ENCODE measurements at regions not wholly inside any gene's neighbourhood (a gene's known extent, or its start where the extent isn't known, plus 50 kb on each side); places are given as distances from the start of the nearest gene placed in this dataset.
A peak's percentile ranks its signal among the peaks of the same experiment; 100 is the strongest.
"Not testable (repeated sequence)": the region's sequence is repeated elsewhere in the genome, so short reads cannot be mapped to it uniquely, and the experiment has no call there.

DNA sequence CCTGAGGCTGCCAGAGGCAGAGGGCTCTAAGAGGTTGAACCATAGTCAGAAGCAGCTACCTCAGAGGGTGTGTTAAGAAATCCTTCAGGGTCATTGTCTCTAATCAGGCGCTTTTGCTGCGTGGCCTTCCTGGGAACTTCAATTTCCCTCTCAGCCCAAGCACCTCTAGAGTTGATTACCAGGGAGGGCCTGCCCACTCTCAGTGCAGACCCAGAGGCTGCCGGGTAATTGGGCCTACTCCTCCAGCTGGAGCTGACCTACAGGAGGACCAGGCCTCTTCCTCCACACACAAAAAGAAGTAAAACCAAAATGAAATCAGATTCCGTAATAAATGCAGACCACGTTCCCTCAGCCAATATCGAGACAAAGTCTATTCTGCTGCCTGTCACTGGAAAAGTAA is 305.0 kb upstream of the CCL2 start:
- no peak for DNase-seq

DNA sequence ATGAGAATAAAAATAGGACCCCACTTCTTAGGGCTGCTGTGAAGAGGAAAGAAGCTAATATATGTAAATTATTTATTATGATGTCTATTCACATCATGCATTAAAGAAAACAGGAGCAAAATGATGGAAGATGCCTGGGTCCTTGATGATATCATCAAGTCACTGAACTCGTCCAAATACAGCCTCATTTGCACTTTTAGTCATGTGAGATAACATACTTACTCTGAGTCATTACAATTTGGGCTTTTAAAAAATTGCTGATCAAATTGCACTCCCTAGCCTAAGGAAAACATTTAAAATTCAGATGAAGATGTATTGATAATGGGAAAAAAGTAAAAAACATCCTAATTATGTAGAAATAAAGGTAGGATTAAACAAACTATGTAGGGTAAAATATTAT is 302.7 kb upstream of the CCL2 start:
- no peak for DNase-seq

DNA sequence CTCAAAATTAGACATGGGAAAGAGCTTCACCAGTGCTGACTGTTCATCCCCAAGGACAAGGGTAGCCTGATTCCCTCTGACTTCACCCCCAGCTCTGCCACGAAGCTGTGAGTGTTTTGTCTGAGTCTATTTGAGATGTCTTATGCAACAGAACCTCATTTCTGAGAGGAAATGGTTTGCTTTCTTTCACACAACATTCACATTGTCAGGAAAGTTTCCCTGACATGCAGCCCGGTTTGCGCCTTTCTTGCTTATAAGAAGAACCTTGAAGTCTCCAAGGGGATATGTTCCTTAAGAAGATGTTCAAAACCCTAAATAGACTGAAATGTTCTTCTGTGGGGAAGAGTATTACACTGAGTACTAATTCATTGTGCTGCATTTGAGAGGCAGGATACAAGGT is 300.5 kb upstream of the CCL2 start:
- no peak for DNase-seq

DNA sequence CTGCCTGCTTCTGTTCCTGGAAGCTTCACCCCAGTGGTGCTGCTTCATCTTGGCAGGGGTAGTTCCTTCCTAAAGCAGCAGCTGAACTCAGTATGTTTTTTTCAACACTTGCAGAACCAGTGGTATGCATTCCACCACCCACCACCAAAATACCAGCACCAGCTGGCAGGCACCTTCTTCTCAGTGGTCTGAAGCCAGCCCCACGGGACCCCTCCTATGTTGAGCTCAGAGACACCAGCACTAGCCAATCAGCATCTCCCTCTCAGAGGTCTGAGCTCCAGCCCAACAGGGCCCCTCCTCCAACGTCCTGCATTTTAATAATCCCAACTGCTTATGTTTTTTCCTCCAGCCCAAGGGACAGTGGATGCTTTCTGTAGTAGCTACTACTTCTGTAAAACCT is 299.6 kb upstream of the CCL2 start:
- no peak for DNase-seq

DNA sequence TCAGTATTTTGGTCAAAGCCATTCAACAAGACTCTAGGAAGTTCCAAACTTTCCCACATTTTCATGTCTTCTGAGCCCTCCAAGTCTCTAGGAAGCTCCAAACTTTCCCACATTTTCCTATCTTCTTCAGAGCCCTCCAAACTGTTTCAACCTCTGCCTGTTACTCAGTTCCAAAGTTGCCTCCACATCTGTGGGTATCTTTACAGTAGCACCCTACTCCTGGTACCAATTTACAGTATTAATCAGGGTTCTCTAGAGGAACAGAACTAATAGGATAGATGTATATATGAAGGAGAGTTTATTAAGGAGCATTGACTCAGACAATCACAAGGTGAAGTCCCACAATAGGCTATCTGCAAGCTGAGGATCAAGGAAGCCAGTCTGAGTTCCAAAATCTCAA is 296.0 kb upstream of the CCL2 start:
- DNase-seq: not testable (repeated sequence)

DNA sequence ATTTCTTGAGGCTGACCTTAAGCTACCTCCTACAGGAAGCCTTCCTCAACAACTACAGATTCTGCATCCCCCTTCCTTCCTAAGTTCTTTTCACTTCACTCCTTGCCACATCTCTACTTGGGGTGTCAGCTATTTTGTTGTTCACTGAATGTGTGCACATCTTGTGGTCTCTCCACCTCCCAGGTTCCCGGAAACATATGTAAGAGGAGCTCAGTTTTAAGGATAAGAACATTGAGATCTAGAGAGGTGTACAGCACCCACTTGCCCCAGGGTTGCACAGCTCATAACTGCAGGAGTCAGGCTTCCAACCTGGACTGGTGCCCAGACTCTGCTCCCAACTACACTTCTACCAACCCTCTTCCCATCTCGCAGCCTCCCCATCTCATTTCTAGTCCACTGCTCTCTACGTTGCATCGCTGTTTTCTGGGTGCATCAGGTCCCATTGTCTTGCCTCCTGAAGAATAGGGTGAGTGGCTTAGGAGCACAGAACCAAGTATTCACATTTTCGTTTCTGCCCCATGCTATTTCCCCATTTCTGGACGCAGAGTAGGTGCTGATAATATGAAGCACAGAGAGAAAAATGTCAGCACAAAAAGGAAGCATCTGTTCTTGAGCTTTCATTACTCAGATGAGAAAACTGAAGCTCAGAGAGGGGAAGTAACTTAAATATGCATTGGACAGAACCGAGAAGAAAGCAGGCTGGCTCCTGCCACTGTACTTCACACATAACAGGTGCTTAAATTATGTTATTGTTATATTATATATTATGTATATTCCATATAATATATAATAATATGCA is 292.0 kb upstream of the CCL2 start:
- DNase-seq: no peak

DNA sequence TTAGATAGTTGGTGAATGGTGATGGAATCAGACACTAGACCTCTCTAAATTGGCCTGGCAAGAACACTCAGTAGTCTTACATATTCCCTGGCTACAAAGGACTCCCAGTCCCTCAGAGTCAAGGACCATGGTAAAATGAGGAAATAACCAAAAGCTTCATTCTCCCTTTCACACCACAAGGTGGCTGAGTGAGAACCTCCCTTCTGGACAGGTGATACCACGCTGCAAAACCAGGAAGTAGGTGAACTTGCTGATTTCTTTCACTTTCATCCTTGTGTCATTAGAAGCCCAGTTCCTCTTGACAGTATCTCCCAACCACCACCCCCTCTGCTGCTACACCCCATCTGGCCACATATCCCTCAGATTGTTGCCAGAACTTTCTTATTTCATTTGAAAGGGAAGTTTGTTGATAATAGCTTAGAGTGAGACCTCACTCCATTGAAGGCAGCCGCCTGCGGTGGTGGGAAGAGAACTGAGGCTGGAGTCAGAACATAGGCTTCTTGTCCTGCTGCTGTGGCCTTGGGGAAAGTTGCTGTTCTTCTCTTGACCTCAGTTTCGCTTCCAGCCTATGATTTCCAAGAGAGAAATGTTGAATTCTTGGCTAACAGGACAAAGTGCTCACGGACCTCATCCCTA is 290.6 kb upstream of the CCL2 start:
- DNase-seq: peak; percentile 5

DNA sequence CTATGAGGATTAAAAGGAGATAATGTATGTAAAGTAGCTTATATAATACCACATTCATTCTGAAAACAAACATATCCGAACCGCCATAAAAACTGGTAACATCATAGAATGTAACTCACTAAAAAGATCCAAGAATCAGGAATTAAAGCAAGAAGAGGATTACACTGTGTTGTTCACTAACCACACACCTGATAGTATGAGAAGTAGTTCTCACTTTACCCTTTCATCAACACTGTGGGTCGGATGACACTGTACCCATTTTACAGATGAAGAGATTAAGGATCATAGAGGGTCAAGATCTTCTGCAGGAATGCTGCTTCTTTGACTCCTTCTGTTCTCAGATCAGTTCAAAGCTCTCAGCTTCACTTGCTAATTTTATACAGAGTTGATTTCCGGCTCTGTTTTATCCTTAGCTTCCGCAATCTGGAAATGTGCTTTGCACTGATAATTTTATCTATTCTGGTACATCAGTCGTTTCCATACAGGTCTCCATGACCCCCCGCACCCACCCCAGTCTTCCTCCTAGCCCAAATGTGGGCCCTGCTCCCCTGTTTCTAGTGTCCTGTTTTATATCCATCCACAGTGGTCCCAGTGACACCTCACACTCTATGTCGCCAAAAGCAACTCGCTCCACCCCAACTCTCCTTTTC is 288.6 kb upstream of the CCL2 start:
- DNase-seq: no peak

DNA sequence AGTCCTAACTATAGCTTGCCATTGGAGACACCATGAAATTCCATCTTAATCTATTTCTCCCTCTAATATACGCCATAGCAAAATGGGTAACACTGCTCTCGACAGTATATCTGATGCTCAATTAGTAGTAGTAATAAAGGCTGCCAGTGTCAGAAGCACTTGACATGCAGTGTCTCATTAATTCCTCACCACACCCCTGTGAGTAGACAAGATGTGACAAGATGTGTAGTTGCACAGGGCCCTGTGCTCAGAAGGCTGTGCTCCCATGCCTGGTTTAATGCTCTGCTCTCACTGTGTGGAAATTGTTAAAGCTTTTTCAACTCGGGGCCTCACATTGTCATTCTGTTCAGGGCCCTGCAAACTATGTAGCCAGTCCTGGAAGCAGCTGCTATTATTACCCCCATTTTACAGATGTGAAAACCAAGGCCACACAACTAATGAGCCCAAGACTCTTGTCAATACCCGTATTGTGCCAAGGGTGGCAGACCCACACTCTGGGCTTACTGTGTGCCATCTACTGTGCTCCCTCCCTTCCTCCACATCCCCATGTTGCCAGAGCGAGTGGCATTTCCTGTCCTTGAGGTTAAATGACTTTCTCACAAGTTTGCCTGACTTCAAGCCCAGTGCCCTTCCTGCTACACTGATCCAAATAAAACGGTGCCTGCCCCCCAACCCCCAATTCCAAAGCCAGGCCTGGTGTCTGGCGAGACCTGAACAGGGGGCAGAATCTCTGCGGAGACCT is 287.3 kb upstream of the CCL2 start:
- no peak for DNase-seq

DNA sequence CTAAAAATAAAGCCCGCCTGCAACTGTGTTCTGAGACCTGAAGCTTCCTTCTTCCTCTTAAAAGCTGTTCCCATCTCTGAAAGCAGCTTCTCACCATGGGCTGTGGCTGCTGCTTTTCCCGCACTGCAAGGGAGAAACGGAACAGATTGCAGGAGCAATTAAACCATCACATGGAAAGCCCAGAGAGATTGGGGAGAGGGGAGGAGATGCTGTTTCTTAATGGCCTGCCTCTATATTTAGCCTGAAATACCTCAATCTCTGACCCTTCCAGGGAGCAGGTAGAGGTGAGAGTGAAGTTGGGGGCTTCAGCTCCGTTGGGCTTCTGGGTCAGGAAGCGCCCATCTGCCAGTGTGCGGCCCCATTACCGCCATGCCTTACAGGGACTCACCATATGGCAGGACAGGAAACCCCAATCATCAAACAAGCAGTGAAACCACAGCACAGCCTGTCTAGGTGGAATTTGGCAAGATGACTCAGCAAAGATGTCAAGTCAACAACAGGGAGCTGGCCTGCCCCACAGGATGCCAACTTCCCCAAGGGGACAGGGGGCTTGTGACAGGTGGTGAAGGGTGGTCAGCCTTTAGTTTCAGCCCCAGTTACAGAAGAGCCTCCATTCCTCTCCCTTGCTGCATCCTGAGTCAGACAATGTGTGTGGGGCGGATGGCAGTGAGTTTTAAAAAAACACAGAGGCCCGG is 286.6 kb upstream of the CCL2 start:
- DNase-seq: peak; percentile 25

DNA sequence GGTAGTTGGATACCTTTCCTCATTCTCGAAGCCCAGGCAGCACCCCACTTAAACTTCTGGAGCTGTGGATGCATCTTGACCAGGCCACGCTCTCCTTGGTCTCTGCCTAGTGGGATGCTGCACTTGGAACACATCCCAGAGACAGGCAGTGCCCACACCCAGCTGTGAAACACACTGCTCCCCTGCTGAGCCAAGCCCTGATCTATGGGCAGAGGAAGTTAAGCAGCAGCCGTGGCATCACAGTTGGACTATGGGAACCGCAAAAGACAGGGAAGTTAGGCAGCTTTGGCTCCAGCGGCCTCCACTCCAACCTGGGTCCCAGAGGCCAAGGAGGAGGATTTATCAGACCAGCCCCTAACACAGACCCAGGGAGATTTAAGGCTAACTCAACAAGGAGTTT is 284.8 kb upstream of the CCL2 start:
- no peak for DNase-seq

DNA sequence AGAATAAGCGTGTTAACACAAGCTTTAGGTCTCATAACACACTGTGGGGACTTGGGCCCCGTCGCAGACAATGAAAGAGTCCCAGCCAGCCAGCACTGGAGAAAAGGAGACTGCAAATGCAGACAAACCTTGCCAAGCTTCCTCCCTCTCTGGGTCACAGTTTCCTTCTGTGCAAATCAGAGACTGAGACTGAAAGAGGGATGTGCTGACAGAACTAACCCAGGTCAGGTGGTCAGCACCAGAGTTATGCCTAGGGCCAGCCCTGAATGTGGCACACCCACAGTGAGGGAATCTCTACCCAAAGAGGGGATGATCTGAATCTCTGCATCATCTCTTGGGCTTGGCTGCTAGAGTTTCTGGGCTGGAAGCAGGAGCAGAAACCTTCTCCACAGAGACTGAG is 282.3 kb upstream of the CCL2 start:
- DNase-seq: no peak

DNA sequence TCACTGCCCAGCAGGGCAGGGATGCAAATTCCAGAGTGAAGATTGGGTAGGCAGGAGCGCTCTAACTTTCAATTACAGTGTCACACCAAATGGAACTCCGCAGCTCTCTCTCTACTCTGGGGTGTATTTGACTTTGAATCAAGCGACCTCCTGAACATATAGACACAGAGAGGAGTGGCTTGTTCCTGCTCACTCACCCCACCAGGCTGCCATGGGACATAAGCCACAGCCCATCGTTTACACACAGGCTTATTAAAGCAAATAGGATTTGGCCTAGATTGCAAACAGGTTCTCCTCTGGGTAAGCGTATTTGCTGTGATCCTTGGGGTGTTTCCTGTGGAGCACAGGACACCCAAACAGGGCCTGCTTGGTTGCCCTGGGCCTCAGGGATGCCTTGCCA is 281.6 kb upstream of the CCL2 start:
- no peak for DNase-seq

DNA sequence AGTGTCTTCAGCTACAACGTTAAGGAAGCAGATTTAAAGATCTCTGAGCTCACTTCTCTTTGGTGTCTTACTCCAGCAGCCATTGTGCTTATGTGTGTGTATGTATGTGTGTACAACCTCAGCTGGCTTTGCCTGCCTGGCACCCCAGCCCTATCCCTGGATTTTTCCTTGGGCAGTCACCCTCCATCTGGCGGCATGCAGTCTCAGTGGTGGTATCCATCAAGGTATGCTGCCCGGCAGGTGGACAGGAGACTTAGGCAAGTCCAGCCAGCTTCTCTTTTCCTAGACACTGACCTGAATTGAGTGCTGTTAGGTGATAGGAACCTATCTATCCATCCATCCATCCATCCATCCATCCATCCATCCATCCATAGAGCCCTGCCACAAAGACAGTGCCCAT is 280.8 kb upstream of the CCL2 start:
- no peak for DNase-seq

DNA sequence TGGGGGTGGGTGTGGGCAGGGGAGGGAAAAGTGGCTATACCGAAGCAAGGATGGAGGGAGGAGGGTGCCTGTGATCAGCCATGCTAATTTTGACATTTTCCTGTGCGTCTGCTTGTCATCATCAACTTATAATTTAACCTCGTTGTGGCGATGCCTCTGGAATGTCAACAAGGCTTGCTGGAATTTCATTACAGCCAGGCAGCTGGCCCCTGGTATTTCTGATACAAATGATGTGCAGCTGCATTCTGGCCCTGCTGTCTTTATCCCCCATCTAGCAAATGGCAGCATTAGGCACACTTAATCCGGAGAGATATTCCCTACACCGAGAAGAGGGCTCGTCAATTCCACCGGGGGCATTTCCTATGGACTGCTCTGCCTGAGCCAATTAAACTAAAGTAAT is 278.3 kb upstream of the CCL2 start:
- no peak for DNase-seq

DNA sequence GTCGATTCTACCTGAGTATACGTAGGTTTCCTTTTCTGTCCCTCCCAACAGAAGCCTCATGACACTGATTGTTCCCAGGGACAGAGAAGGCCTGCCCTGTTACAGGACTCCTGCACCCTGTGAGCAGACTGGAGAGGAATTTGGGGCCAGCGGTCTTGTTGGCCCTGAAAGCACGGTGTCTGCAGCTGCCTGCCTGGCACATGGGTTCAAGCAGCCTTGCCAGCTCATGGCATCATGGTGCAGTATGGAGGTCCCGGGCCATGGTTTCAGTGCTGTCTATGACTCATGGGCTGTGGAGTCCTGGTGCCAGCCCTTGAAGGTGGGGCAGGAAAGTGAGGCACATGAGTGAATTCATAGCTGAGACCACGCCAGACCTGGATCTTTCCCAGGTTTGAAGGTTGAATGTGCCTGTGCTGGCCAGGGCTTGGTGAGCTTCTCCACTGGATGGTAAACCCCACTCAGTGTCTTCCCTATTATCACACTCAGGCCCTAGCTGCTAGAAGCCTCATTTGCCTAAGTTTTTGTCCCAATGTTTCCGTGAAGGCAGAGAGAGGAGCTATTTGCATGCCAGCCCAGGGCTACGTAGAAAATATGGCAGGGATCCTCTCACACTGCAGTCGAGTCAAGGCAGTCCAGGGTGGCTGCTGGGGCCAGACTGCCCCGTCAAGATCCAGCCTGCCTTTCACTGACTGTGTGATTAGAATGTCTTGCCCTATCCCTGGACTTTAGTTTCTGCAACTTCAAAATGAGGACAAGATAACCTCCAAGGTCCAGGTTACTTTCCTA is 277.2 kb upstream of the CCL2 start:
- no peak for DNase-seq

DNA sequence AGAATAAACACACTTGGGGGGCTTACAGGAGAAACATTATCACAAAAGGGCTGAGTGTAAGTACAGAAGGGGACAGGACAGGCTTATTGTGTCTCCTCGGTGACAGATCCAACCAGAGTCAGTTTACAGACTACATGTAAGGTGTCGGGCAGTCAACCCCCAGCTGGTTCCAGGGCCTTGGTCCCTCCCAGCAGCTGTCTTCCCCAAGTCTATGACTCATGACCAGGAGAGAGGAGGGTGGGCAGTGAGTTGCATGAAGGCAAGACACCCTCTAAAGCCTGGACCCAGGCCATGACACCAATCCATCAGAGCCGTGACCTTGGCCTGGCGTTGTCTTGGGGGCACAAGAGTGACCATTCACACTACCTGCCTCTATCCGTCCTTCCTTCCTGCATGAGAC is 276.2 kb upstream of the CCL2 start:
- DNase-seq: no peak

DNA sequence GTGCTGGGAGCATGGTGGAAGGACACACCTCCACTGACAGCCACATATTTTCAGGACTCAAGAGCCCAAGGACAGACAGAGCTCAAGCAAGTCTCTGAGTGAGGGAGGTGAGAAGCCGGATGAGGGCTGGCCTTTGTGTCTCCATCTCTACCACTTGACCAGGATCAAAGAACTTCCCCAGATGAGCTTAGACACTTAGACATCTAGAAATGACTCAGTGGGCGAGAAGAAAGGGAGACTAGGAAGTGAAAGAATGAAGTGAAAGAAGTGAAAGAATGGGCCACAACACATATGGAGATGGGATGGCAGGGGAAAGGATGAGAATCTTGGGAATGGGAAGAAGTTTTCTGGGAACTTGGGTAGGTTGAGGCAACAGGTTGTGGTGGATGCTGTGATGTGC is 274.9 kb upstream of the CCL2 start:
- no peak for DNase-seq

DNA sequence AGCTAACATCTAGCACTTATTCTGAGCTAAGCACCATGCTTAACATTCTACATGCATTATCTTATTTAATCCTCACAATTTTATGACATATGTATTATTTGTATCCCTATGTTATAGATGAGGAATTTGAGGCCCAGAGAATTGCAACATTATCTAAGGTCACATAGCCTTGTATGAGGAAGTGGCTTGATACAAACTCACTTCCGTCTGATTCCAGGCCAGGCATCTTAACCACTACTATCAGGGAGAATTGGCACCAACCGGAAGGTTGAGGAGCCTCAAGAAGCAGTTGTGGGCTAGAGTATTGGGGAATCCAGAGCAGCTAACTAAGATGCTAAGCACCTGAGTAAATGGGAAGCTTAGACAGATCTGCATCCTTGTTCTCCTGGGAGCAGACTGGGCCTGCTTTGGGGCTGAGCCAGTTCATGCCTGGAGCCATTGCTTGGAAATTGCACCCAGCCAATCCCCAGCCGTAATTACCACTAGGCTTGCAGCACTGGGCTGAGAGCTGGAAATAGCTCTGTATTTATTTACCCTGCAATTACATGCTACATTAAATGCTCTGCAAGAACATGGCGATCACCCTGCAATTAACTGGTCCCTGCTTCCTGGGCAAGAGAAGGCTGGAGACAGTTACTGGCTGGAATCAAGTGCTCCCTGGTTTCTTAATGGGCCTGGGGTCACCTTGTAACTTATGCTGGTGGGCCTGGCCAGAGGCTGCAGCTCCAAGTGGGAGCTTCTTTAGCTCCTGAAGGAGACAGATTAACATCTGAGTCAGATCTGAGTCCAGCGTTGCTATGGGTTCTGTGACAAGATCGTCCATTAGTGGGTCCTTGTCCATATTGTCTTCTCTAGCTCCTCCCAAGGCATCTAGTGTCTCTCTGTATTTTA is 273.1 kb upstream of the CCL2 start:
- DNase-seq: no peak

DNA sequence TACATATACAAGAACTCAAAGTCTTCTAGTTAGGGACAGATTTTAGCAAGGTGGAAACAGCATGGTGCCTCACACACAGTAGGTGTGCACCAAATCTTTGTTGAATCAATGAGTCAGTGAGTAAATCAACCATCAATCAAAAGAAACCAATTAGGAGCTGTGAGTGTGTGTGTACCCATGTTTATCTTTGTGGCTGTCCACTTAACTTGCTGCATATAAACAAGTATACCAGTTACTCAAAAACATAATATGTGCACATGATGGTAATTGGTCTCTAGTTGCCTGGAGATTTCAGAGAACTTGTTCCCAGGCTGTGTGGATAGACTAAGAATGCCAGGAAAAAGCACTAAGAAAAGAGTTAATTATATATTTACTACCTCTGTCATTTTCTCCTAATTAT is 272.2 kb upstream of the CCL2 start:
- no peak for DNase-seq
